ENCODE measurements at regions not wholly inside any gene's neighbourhood (a gene's known extent, or its start where the extent isn't known, plus 50 kb on each side); places are given as distances from the start of the nearest gene placed in this dataset.

GRCh38 chr7:63900394-63901203 is 98.0 kb upstream of the ZNF722 start:
- TF ChIP-seq EZH2 (IDR thresholded peaks at IDR 0.05; ENCODE audit: borderline replicate concordance, low read length) (no peak), CTCF (conservative IDR thresholded peaks at IDR 0.05 in 1 of 2, IDR thresholded peaks at IDR 0.05 in 1 of 2; ENCODE audit: extremely low read depth in 1 of 2, insufficient read depth in 1 of 2, low read depth in 1 of 2, low read length in 2 of 2) (no peak)
